NCI-H2227 (cell line): ENCODE measurements at regions not wholly inside any gene's neighbourhood (a gene's known extent, or its start where the extent isn't known, plus 50 kb on each side); places are given as distances from the start of the nearest gene placed in this dataset.
A peak's percentile ranks its signal among the peaks of the same experiment; 100 is the strongest.

Experiments used
- DNase-seq: peaks from one replicate; lab custom pipeline; 2025; ENCODE audit not compliant: unreplicated experiment; lab: John Stamatoyannopoulos, UW

GRCh38 chr3:72496051-72496670 is 352.1 kb downstream of the SHQ1 start:
- DNase-seq, result no peak

DNA sequence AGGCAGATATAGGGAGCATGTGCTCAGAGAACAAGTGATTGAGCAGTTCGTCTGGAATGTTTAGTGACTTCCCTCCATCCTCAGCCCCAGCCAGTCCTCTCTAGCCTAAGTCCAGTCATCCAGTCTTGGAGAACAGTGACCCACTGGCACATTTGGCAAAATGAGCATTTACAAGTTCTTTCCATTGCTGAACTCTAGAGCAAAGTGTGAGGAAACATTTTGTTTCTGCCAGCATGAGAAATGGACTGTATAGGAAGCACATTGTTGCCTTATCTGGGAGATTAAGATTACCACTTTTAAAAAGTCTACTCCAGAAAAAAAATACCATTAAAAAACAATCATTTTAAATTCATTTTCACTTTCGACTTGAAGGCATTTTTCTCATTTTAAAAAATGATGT is 353.6 kb downstream of the SHQ1 start:
- DNase-seq, result no peak

DNA sequence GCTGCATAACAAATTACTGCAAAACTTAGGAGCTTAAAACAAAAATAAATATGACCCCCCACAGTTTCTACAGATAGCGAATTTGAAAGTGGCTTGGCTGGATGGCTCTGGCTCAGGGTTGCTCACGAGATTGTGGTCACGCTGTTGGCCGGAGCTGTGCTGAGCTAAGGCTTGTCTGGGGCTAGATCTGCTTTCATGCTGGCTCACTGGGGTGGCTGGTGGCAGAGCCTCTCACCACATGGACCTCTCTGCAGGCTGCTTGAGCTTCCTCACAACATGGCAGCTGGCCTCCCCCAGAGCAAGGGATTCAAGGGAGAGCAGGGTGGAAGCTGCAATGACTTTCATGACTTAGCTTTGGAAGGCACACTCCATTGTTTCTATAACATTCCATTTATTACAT is 354.1 kb downstream of the SHQ1 start:
- DNase-seq, result no peak

DNA sequence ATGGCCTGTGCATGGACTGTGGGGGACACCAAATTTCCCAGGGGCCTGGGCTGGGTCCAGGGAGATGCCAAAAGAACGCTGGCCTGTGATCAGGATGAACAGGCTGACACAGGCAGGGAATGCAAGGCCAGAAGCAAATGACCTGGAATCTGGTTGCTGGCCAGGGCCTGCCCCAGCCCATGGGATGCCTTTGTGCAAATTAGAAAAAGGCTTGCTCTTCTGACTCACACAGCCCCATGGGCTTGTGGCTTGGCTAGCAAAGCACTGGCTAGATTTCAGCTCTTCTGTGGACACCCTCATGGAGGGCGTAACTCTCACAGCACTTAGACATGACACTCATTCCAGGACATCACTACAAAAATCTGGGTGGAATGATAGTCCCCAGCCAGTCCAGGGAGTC is 356.0 kb downstream of the SHQ1 start:
- DNase-seq, result no peak

DNA sequence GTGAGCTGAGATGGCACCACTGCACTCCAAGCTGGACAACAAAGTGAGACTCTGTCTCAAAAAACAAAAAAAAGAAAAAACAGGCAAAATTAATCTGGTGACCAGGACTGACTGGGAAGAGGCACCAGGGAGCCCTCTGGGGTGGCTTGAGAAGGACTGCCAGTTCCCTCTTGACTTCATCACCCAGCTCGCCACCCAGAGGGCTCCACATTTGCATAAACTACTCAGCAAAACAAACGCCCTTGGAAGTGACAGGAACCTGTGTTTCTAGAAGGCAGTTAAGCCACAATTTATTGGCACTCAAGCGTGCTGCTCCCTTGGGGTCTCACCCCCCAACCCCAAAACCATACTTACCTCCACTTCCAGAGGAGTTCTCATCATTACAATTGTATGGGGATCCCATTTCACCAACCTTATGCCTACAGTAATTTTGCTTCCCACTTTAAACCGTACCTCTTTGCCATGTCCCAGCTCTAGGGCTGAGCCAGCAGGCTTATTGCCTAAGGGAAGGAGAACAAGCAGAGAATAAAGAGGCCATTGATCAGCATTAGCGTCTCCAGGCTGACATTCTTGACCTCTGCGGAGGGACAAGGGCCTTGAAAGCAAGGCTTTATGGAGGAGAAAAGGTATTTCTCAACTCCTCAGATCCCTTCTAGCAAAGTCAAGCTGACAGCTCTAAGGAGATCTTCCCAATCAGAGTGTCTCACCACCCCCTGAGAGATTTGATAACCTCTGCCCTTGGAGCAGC is 357.4 kb downstream of the SHQ1 start:
- DNase-seq, result no peak

DNA sequence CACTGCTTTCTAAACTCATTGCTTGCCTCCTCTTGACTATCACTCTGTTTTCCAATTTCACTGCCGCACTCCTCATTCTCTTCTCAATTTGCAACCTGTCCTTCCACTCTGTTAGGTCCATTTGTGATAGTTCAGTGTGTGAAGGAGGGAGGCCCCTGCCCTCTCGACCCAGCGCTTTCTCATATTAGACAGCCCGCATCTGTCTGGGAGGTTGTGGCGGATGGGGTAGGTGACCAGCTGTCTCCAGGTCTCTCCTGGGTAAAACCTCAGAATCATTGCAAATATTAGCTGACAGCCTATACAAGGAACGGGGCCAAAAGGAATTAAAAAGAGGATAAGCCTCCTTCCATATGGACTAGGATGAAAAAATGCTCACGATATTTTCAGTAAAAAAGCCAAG is 358.3 kb downstream of the SHQ1 start:
- DNase-seq, result no peak

- no peak for DNase-seq
Measured at GRCh38 chr3:72488738-72489035, 359.6 kb downstream of the SHQ1 start.

DNA sequence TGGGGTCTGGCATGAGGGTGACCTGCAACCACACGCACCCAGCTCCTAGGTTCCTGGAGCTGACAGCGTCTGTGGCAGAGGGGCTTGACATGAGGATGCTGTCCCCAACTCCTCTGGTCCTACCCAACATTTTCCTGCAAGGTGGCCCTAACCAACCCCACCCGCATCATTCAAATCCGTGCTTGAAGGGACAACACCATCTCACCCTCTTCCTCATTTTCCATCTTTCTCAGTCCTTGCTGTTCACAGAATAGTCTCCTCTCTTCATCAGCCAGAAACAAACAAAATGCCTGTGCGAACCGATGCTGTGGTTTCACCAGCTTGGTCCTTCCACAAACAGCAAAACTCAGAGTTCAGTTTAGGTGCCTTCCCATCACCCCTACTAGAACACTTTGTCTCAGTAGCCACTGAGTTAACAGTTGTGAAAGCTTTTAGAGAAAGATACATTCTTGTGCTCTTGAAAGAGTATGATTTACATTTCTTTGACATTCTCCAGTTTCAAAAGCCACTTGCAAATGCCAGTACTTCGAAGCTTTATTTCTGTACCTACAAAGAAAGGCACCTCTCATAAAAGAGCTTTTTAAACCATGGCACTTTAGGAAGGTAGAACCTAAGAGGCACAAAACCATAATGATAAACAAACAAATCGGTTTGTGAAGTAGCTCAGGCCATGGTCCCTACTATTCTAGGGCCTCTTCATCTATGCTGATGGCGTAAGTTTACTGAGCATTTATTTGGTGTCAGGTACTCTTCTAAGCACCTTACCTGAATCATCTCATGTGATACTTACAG is 360.1 kb downstream of the SHQ1 start:
- no peak for DNase-seq

DNA sequence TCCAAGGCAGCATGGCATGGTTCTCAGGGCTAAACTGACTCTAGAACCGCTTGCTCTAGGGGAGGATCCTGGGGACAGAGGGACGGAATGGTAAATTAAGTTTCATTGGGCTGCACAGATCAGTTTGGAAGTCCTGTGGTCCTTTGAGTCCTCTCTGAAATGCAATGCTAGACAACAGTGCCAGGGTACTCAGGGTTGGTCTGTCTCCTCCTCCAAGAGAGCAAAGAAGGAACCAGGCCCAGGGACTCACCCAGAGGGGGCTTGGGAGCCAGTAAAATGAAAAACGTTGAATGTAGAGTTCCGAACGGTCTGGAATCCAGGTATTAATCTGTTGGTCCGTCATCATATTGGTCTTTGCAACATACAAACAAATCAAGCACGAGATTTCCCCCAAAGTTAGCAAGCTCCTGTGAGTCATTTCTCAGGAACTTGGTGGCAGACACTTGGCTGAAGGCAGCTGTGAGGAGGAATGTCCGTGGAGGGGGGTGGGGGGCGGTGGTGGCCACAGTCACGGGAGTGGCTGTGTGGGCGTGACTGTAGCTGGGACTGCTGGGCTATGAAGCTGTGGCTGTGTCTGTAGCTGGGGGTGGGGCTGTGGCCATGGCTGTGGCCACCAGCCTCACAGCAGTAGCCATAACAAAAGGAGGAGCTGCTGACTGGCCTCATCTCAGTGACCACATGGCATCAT is 361.0 kb downstream of the SHQ1 start:
- no peak for DNase-seq

GRCh38 chr3:72485641-72486040 is 362.6 kb downstream of the SHQ1 start:
- DNase-seq, result no peak

DNA sequence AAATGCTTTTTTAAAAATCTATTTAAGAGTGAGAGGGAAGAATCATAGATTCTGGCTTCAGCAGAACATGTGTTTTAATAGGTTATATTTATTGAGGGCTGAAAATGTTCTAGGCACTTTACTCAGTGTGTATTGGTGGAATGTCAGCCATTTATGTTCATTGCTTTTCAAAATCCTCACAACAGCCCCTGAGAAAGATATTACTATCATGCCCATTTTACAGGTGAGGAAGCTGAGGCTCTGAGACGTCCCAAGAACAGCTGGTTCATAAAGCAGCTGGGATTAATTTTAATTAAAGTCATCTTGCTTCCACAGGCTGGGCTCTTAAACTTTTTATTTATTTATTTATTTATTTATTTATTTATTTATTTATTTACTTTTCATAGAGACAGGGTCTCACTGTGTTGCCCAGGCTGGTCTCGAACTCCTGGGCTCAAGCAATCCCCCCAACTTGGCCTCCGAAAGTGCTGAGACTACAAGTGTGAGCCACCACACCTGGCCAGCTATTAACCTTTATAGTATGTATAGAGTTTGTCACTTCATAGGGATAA is 364.6 kb downstream of the SHQ1 start:
- no peak for DNase-seq

DNA sequence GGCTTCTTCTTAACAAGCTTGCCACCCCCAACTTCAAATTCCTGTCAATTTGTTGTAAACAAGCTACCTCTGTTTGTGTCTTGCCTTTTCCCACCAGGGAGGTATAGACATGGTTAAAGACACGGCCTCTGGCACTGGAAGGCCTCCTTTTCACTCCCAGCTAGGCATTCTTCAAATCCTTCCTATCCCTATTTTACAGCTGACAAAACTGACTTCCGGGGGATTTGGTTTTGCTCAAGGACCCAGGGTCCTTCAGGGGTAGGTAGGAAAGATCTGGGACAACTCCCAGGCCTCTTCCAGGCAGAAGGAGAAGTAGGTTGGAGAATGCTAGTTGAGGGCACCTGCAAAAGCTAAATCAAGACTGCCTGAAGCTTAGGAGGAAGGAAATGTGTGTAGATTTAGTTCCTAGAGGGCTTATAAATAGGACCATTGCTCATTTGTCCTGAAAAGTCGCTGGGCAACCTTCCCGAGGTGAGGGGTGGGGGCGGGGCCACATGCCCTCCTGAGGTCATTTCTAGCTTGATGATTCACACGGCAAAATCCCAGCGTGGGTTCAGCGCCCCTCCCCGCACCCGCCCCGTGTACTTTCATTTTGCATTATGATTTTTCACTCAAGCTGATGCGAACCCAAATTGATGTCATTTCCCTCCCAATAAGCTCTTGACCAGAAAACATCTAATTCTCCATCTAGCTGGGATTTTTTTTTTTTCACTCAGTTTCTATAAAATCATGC is 365.5 kb downstream of the SHQ1 start:
- peak; percentile 18 for DNase-seq

DNA sequence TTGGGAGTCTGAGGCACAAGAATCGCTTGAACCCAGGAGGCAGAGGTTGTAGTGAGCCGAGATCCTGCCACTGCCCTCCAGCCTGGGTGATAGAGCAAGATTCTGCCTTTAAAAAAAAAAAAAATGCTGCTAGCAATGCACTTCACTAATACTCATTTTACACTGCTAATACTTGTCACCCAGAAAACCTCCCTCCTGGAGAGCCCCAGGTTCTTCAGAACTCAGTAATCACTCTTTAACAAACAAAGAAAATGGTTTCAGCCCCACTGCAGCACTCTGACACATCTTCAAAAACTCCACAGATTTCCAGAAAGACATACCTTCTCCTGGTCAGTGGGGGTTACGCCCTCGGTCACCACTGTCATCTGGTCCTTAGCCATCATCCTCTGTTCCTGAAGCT is 366.7 kb downstream of the SHQ1 start:
- no peak for DNase-seq

DNA sequence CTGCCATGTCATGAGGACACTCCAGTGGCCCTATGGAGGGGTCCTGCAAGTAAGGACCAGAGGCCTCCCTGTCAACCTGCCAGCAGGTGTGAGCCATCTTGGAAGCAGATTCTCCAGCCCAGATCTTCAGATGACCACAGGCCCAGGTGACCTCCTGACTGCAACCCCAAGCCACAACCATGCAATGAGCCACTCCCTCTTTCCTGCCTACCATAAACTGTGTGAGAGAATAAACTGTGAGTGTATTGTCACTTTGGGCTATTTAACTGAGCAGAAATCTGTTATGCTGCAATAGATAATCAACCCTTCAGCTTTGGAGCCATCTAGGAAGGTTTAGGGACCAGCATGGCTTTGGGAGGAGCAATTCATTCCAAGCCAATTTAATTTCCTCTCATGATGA is 367.9 kb downstream of the SHQ1 start:
- no peak for DNase-seq

DNA sequence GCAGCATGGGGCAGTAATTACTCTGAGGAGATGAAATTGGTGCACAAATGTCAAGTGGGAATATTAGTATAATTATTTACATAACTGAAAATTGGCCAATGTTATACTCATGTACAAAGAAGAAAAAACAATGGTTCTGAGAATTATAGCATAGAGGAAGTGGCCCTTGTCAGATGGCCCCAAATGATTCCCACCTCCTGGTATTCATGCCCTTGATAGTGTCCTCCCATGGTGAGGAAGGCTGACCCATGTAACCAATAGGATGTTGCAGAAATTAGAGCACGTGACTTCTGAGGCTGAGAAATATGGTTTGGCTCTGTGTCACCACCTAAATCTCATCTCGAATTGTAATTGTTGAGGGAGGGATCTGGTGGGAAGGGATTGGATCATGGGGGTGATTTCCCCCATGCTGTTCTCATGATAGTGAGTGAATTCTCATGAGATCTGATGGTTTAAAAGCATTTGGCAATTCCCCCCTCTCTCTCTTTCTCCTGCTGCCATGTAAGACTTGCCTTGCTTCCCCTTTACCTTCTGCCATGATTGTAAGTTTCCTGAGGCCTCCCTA is 368.5 kb downstream of the SHQ1 start:
- DNase-seq, result no peak

GRCh38 chr3:72476139-72476483 is 372.1 kb downstream of the SHQ1 start:
- no peak for DNase-seq

- DNase-seq, result no peak
Measured at GRCh38 chr3:72475258-72476138, 372.7 kb downstream of the SHQ1 start.

GRCh38 chr3:72474775-72475174 is 373.5 kb downstream of the SHQ1 start:
- DNase-seq, result no peak

GRCh38 chr3:72473156-72473555 is 375.1 kb downstream of the SHQ1 start:
- no peak for DNase-seq
